K562 (cell line): ENCODE measurements at regions not wholly inside any gene's neighbourhood (a gene's known extent, or its start where the extent isn't known, plus 50 kb on each side); places are given as distances from the start of the nearest gene placed in this dataset.

Experiments
- ATF1 ChIP-seq, 2 experiments: fragments of 450-650 bp in 1 of 2; IDR thresholded peaks; 2 replicates each; pipeline ENCODE4 v1.6.1; 2016; ENCODE audit warnings: missing compliant biosample characterization in 1 of 2, missing genetic modification characterization in 1 of 2
- ATF3 ChIP-seq, 2 experiments: fragments of 450-650 bp in 1 of 2; sonication (generic) in 1 of 2; formaldehyde crosslinking in 1 of 2; IDR thresholded peaks in 1 of 2; conservative IDR thresholded peaks in 1 of 2; 2 replicates each; pipeline versions ENCODE4 v1.6.1 to v1.8.1; 2016 to 2023; ENCODE audit warnings: mild to moderate bottlenecking in 2 of 2, moderate library complexity in 2 of 2, inconsistent platforms in 1 of 2, missing genetic modification reagents in 1 of 2
- FOXK2 ChIP-seq, 2 experiments: fragments of 450-650 bp; IDR thresholded peaks in 1 of 2; conservative IDR thresholded peaks in 1 of 2; 2 replicates each; pipeline ENCODE4 v1.6.1; 2016; ENCODE audit warnings: low read depth in 2 of 2, mild to moderate bottlenecking in 1 of 2
- IRF9 ChIP-seq: fragments of 450-650 bp; IDR thresholded peaks from 2 replicates; pipeline ENCODE4 v1.6.1; 2016; ENCODE audit warnings: missing biosample characterization, missing genetic modification characterization
- MEIS2 ChIP-seq: fragments of 450-650 bp; IDR thresholded peaks from 2 replicates; pipeline ENCODE4 v1.6.1; 2014; ENCODE audit warnings: mild to moderate bottlenecking; ENCODE audit not compliant: partially characterized antibody
- MTA3 ChIP-seq: fragments of 450-650 bp; formaldehyde crosslinking; IDR thresholded peaks from 2 replicates; pipeline ENCODE4 v1.6.1; 2017; ENCODE audit warnings: mild to moderate bottlenecking, borderline replicate concordance
- NFE2L1 ChIP-seq: fragments of 450-650 bp; IDR thresholded peaks from 2 replicates; pipeline ENCODE4 v1.6.1; 2016; ENCODE audit warnings: missing genetic modification characterization, low read depth, mild to moderate bottlenecking, missing compliant biosample characterization, moderate library complexity, borderline replicate concordance
- NRF1 ChIP-seq, 2 experiments: fragments of 450-650 bp; IDR thresholded peaks in 1 of 2; conservative IDR thresholded peaks in 1 of 2; 2 replicates each; pipeline ENCODE4 v1.6.1; 2014; ENCODE audit warnings: mild to moderate bottlenecking in 2 of 2
- ZNF318 ChIP-seq, 2 experiments: fragments of 450-650 bp; IDR thresholded peaks; 2 replicates each; pipeline ENCODE4 v1.6.1; 2016; ENCODE audit warnings: mild to moderate bottlenecking in 2 of 2, borderline replicate concordance in 1 of 2, low read depth in 1 of 2, moderate library complexity in 1 of 2
- ZNF592 ChIP-seq: fragments of 450-650 bp; IDR thresholded peaks from 2 replicates; pipeline ENCODE4 v1.6.1; 2017; ENCODE audit warnings: antibody characterized with exemption, mild to moderate bottlenecking

GRCh38 chr13:60214213-60215055 lies 50.7 kb upstream of the DIAPH3 start (continued):
- TF ChIP-seq ZNF318 (IDR thresholded peaks at IDR 0.05; ENCODE audit: borderline replicate concordance in 1 of 2, low read depth in 1 of 2), result 0 out of 4 replicates have a peak, but pooled peaks of 1 of the 2 experiments have one; percentile 49
- TF ChIP-seq MTA3, result no peak
- TF ChIP-seq MEIS2, result peak; percentile 93
- no peak for TF ChIP-seq FOXK2 (conservative IDR thresholded peaks at IDR 0.05 in 1 of 2, IDR thresholded peaks at IDR 0.05 in 1 of 2; ENCODE audit: low read depth in 2 of 2)
- TF ChIP-seq ZNF592, result no peak
- TF ChIP-seq ATF3 (IDR thresholded peaks at IDR 0.05), result peak; percentile 92
- no peak for TF ChIP-seq ATF3 (CRISPR knock-in tag; conservative IDR thresholded peaks at IDR 0.05)
- no peak for TF ChIP-seq ATF1 (CRISPR knock-in tag; IDR thresholded peaks at IDR 0.05)
- 0 out of 2 replicates have a peak, but pooled peaks have one; percentile 9 for TF ChIP-seq ATF1 (tag; IDR thresholded peaks at IDR 0.05)
- peak; percentile 76 to 79 for TF ChIP-seq NRF1 (conservative IDR thresholded peaks at IDR 0.05 in 1 of 2, IDR thresholded peaks at IDR 0.05 in 1 of 2)
- TF ChIP-seq IRF9 (tag), result peak; percentile 56; the same call in 1 of the 2 replicates
- TF ChIP-seq NFE2L1 (tag), result no peak
